ENCODE measurements at regions not wholly inside any gene's neighbourhood (a gene's known extent, or its start where the extent isn't known, plus 50 kb on each side); places are given as distances from the start of the nearest gene placed in this dataset.

GRCh38 chr21:41560661-41561158 lies 52.8 kb upstream of the TMPRSS2 start:
- Mint-ChIP-seq H3K36me3 (ENCODE audit: low read depth) (no peaks in the 10 kb centered on the region), H3K27me3 (peaks cover 28% of the 10 kb centered on the region), H3K4me3 (no peak overlapping the region), H3K4me1 (peaks cover 18% of the 10 kb centered on the region), H3K27ac (no peak overlapping the region), H3K9me3 (no peaks in the 10 kb centered on the region)
- ATAC-seq (no peak), DNase-seq (no peak)

DNA sequence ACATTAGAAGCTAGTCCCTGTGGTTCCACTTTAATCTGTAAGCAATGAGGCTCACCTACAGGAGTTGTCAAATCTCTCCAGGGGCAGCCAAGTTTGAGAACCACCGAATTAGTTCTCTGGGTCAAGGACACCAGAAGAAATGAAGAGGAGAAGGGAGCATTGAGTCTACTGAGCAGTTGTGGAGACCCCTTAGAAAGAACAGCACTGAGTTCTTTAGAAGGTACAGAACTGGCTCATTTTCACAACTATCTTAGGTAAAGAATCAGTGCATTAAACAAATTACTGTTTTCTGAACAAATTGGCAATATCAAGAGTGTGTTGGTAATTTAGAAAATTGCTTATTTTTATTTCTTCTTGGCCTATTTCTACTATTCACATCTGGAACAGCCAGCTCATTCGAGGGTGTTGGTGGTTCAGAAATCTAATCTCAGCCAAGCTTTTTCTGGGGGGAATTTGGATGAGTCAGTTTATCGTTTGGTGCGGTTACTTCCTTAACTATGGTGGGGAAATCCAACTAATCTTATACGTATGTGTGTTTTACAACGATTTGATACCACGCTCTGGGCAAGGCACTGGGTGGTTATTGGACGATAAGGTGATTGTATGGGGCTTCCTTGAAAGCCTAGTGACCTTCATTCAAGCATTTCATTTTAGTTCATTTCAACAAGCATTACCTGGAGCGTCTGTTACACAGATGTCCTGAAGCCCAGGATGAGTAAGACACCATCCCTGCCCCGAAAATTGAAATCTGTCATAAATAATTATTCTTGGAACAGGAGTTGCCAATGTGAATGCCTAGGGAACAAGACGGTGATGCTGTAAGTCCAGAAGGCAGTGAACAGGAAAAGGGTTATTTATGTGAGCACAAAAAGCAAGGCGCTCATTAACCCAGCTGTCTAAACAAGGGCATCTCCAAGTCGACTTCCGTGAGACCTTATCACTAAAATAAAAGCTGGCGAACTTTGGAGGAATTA lies 52.0 kb upstream of the TMPRSS2 start:
- Mint-ChIP-seq H3K4me1 (peaks cover 13% of the 10 kb centered on the region), H3K9me3 (no peaks in the 10 kb centered on the region), H3K27ac (peak overlapping the region; percentile 46), H3K27me3 (peaks cover 23% of the 10 kb centered on the region), H3K4me3 (no peak overlapping the region), H3K36me3 (ENCODE audit: low read depth) (no peaks in the 10 kb centered on the region)
- peak; percentile 57 for ATAC-seq
- DNase-seq: no peak

DNA sequence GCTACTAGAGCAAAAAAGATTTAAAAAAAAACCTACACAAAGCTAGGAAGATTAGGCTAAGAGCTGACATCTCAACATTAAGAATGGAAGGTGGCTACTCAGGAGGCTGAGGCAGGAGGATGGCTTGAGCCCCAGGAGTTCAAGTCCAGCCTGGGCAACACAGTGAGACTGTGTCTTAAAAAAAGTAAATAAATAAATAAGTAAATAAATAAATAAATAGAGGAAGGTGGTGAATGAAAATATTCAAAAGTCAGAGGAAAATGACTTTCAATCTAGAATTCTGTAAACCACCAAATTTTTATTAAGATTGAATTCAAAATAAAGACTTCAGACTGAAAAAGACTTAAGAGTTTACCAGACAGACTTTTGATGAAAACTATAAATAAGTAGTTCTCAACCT lies 50.9 kb upstream of the TMPRSS2 start:
- Mint-ChIP-seq H3K27me3 (peaks cover 22% of the 10 kb centered on the region), H3K9me3 (no peaks in the 10 kb centered on the region), H3K4me3 (no peak overlapping the region), H3K36me3 (ENCODE audit: low read depth) (no peaks in the 10 kb centered on the region), H3K4me1 (peaks cover 11% of the 10 kb centered on the region), H3K27ac (no peak overlapping the region)
- DNase-seq (no peak), ATAC-seq (no peak)

GRCh38 chr21:41557884-41558283 lies 49.9 kb upstream of the TMPRSS2 start:
- DNase-seq (no peak), ATAC-seq (no peak)
- Mint-ChIP-seq H3K36me3 (ENCODE audit: low read depth) (no peaks in the 10 kb centered on the region), H3K27ac (no peak overlapping the region), H3K4me3 (no peak overlapping the region), H3K27me3 (peaks cover 18% of the 10 kb centered on the region), H3K9me3 (no peaks in the 10 kb centered on the region), H3K4me1 (peaks cover 11% of the 10 kb centered on the region)
